GM19463 (cell line): ENCODE measurements at regions not wholly inside any gene's neighbourhood (a gene's known extent, or its start where the extent isn't known, plus 50 kb on each side); places are given as distances from the start of the nearest gene placed in this dataset.

Experiments
- ATAC-seq: cut with Tn5 transposase; IDR thresholded peaks from one replicate; pipeline ENCODE4 v1.9.1; 2021; ENCODE audit warnings: mild to moderate bottlenecking, moderate library complexity; ENCODE audit not compliant: unreplicated experiment

DNA sequence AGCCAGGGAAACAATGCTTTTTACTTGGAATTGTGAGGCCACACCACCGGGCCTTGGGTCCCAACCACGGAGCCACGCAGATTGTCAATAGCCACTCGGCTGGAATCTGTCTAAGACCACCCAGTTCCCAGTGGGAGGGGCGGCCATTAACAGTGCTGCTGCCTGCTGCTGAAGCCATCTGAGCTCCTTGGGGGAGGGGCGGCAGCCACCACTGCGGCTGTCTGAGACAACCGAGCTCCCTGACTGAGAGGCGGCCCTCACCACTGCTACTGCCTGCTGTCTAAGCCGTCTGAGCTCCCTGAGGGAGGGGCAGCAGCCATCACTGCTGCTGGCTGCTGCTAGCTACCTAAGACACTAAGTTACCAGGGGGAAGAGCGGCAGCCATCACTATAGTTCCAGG lies 64.3 kb downstream of the DMRTA2 start:
- no peak for ATAC-seq

GRCh38 chr1:50357186-50357585 lies 66.1 kb downstream of the DMRTA2 start:
- ATAC-seq: no peak

DNA sequence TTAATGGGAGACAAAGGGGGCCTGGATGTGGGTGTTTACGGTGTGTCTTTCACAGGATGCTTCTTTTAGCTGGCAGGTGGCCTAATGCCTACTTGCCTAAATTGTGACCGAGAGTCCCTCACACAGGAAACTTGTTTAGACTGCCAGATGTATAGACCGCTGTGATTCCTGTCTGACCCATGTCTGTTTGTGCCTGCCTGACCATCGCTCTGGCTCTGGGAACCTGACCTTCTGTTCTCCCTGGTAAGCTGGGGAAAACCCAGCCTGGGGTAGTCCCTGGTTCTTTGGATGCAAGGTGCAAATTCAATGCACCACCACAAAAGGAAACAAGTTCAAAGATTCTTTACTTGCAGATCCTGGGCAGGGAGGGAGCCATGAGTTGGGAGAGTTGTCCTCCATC lies 68.4 kb downstream of the DMRTA2 start:
- ATAC-seq: no peak

DNA sequence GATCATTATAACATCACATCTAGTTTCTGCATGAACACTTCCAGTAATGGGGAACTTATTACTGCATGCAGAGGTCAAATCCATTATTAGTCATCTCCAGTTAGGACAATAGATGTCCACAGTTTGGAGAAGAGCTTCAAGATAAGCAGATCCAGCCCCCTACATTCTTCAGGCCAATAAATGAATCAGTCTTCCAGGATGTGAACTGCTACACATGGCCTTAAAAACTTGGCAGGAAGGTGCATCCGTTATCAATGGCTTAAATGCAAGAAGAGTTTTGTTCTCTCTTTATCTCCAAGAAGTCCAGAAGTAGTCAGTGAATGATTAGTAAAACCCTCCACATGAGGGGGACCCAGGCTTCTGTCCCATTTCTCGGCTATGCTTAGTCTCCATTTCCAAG lies 70.8 kb downstream of the DMRTA2 start:
- no peak for ATAC-seq

DNA sequence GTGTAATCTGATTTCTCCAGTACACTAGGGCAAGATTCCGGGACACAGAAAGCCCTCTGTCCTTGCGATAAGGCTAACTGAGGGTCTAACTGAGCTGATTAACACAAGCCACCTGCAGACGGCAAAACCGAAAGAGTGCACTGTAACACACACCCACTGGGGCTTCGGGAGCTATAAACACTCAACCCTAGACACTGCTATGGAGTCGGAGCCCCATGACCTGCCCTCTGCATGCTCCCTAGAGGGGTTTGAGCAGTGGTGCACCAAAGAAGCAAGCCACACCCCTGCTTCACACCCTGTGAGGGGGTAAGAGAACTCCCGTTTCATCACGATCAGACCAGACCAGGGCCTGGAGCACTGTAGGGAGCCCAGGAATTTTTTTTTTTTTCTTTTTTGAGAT lies 72.4 kb downstream of the DMRTA2 start:
- ATAC-seq: no peak

DNA sequence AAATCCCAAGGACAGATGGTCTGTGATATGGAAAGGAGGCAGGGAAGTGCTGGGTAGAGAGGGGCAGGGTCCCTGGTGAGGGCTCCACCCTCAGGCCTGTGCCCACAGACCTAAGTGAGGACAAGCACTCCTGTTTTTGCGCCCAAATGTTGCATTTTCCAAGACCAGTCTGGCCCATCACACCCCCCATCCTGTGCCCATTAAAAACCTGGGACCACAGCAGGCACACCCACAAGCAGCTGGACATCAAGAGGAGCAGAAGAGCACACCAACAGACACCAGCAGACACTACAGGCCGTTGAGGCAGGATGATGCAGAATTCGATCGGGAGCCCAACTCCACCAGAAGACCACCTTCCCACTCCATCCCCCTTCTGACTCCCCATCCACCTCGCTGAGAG lies 72.8 kb downstream of the DMRTA2 start:
- no peak for ATAC-seq

DNA sequence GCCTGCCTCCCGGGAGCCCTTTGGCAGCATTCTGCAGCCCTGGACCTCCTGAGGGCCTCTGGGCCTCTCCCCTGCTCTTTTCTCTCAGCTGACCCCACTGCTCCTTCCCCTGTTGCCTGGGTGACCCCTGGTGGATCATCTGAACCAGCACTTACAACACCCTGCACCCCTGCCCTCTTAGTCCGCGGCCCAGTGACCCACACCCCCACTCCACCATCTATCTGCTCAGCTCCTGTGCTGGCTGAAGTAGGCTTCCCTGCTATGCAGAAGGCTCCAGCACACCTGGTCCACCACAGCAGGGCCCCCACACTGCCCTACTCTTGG lies 74.0 kb downstream of the DMRTA2 start:
- ATAC-seq: no peak

DNA sequence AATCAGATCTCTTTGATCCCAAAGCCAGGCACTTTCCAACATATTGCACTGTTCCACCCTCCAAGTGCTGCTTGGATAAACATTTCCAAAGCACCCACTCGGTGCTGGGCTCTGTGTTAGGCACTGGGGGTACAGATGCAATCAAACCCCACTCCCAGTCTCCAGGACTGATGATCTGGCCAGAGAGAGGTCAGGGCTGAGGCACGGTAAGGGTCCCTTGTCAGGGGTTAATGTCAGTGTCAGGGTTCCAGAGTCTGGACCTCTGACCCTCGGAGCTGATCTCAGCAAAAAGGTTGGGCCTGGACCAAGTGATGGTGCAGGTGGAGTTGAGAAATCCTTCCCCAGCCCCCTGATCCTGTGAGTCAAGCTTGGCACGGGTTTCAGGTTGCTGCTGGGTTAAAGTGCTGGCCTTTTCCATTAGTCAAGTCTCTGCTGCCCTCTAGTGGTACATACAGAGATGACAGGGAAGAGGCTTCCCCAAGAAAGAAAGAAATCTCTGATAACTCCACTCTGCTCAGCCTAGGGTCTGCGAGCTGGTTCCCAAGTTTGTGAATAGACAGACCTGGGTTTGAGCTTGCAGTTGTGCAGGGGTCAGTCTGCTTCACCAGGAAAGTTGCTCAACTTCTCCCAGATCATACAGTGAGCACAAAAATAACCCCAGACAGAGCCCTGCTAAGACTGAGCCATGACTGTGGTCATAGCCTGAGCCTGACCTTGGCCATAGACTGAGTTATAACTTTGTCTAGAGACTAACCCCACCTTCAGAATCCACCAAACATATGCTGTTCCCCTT lies 74.6 kb downstream of the DMRTA2 start:
- peak; percentile 66 for ATAC-seq

GRCh38 chr1:50347933-50348332 lies 75.3 kb downstream of the DMRTA2 start:
- ATAC-seq: no peak

DNA sequence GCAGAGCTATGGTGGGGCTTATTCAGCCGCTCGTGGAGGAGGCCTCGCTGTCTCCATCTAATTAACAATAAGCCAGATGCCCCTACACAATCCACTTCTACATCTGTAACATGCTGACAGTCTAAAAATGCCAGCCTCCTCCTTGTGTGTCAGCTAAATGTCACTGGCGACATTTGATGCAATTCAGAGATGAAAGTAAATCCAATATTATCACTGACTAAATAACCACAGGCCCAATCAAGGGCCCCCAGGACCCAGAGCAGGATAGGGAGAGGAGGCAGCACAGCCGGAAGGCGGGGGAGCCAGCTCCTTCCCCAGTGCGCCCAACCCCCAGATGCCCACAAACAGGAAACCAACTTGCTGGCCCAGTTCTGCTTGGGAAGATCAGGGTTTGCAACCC lies 76.6 kb downstream of the DMRTA2 start:
- ATAC-seq: no peak

DNA sequence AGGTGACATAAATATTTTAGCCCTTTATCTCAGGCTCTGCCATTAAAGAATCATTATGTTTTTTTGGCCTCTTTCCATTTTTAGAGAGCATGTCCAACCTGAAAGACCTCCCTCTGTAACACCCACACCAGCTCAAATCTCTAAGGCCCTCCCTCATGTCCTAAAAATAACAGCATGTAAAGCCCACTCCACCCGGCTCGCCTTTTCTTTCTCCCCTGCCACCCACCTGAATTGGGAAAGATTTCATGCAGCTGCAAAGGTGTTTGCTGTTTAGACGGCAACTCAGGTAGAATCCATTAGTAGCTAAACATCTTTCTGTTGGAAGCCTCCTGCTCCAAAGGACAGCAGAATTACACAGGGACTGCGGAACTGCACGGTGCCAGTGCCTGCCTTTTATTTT lies 79.9 kb downstream of the DMRTA2 start:
- ATAC-seq: no peak

DNA sequence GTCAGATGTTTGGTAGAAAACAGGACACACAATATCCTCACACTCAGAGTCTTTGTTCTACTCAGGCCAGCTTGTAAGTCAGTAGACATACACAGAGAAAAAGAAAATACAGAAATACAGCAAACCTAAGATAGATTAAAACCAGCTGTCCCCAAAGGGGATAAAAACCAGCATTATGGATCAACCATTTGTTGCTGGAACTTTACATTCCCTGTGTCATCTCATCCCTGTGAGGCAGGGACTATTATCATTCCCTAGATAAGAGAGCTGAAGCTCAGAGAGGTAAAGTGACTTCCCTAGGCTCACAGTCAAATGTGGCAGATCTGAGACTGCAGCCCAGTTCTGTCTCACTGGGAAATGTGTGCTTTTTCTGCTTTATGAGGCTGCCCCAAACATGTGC lies 80.7 kb downstream of the DMRTA2 start:
- ATAC-seq: no peak

GRCh38 chr1:50335036-50335435 lies 88.2 kb downstream of the DMRTA2 start:
- ATAC-seq: no peak

- ATAC-seq: peak; percentile 95
Measured at GRCh38 chr1:50333595-50333974, 89.7 kb downstream of the DMRTA2 start.

DNA sequence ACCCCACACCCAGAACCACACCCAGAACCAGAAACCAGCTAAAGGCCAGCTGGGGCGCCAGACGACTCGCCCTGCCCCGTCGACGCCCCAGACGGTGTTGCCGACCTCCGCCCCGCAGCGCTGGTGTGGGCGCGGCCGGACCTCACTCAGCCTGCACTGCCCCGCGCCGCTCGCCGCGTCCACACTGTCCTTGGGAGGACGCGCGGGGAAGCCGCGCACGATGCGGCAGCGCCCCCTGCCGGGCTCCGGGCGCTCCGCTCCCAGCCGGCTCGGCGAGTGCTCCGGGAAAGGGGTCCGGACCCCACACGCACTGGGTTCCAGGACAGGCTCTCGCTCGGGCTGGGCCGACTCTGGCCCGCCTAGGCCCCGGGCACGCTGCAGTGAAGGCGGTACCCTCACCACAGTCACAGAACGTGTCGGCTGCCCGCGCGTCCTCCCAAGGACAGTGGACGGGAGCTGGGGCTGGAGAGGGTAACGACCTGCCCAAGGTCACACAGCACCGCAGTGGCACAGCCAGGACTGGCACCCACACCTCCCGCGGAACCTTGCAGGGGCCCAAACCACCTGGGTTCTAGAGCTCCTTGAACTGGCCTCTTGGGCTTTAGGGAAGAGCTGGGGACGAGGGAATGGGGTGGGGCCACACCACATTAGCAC lies 90.2 kb downstream of the DMRTA2 start:
- ATAC-seq: peak; percentile 74

DNA sequence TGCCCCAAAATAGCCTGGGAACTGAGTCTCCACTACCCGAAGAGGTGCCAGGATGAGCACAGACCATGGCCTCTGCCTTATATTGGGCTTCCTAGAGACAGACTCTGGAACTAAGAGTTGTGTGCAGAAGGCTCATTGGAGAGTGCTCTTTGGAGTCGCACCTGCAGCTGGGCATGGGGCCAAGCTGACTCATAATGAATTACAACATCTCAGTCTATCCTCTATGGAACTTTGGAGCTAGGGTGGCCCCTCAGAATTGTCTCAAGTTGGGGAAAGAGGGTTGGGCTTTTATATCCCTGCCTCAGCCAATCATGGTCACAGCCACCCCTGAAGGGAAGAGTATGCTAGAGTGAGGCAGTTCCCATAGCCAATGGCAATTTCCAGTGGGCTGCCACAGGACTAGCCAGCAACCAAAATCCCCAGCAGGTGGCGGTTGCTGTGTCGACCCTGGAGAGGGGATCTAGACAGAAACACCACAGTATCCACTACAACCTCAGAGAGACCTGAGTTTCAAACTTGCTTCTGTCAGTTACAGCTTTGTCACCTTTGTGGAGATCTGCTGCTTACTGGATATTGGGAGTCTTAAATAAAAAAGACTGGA lies 93.8 kb downstream of the DMRTA2 start:
- ATAC-seq: no peak

- no peak for ATAC-seq
Measured at GRCh38 chr1:50328552-50328951, 94.7 kb downstream of the DMRTA2 start.

DNA sequence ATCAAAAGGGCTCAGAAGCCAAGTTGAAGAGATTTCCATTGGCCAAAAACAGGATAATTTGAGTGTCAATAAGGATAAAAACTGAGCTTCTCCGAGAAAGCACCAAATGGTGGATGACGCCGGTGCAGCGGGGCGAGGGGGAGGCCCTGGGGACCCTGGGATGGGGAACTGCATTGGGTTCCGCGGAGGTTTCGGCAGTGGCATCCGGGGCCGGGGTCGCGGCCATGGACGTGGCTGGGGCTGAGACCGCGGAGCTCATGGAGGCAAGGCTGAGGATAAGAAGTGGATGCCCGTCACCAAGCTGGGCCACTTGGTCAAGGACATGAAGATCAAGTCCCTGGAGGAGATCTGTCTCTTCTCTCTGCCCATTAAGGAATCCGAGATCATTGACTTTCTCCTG lies 97.2 kb downstream of the DMRTA2 start:
- no peak for ATAC-seq

DNA sequence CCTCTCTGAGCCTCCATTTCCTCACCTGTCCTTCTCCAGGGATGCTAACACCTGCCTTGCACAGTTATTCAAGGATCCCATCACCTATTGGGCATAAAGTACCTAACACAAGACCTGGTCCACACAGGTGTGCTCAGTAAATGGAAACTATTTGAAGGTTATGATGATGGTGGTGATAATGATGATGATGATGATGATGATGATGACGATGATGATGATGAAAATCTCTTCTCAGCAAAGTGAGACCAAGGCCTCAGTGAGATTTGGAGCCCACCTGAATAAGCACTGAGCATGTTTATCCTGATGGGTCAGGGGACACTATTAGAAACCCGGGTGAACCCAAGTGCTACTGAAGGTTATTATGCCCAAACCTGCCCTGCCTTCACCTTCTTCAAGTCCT lies 100.7 kb downstream of the DMRTA2 start:
- ATAC-seq: no peak

DNA sequence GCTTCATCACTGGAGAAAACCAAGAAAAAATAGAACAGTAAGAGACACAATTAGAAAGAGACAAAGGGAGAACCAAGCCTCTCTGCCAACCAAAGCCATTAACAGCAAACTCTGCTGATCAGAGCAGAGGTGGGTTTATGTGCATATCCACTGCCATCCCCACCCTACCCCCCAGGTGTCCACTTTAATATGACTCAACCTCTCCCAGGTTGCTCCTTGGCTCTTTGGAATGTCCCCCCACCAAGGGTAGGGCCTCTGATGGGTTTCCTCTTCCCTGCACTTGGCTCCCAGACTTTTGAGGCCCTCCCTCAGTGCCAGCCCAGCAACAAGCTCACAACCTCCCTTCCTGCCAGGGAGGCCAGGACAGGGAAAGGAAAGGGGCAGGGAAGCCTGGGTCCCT lies 104.8 kb downstream of the DMRTA2 start:
- ATAC-seq: no peak

- ATAC-seq: no peak
Measured at GRCh38 chr1:50308878-50309277, 114.4 kb downstream of the DMRTA2 start.

GRCh38 chr1:50305808-50306207 lies 117.4 kb downstream of the DMRTA2 start:
- no peak for ATAC-seq
